Ovary (tissue), 7 donors: ENCODE measurements at regions not wholly inside any gene's neighbourhood (a gene's known extent, or its start where the extent isn't known, plus 50 kb on each side); places are given as distances from the start of the nearest gene placed in this dataset.

Source experiments
- DNase-seq, 5 donors: peaks; one replicate each; pipeline ENCODE4 v3.0.0-alpha.2; 2019 to 2020
- H3K27ac ChIP-seq, 2 donors: fragments of 200-600 bp; one replicate each; pipeline versions ENCODE4 v1.5.1 to v1.8.0; 2019 to 2022
- H3K27me3 ChIP-seq: fragments of 200-600 bp; one replicate; pipeline ENCODE4 v1.8.0; 2022
- H3K36me3 ChIP-seq: fragments of 200-600 bp; sonication (generic); one replicate; pipeline ENCODE4 v1.5.1; 2019
- H3K4me1 ChIP-seq: one replicate; pipeline ENCODE4 v1.8.1; 2013; ENCODE audit warnings: mild to moderate bottlenecking, moderate library complexity; ENCODE audit not compliant: insufficient read depth
- H3K4me3 ChIP-seq: fragments of 200-600 bp; sonication (generic); one replicate; pipeline ENCODE4 v1.5.1; 2017
- H3K9me3 ChIP-seq, 2 donors: fragments of 200-600 bp in 1 of 2; sonication (generic) in 1 of 2; one replicate each; pipeline versions ENCODE4 v1.5.1 to v1.8.1; 2013 to 2019; ENCODE audit warnings: mild to moderate bottlenecking in 1 of 2, moderate library complexity in 1 of 2
- CTCF ChIP-seq, 3 donors: fragments of 450-650 bp in 2 of 3; fragments of 200-600 bp in 1 of 3; IDR thresholded peaks; one replicate each; pipeline versions ENCODE4 v1.5.1 to v1.8.0; 2016 to 2022; ENCODE audit warnings: antibody characterized with exemption in 3 of 3, mild to moderate bottlenecking in 1 of 3
- EP300 ChIP-seq: sonication (generic); formaldehyde crosslinking; IDR thresholded peaks from one replicate; pipeline ENCODE4 v1.6.1; 2017; ENCODE audit warnings: antibody characterized with exemption
- POLR2A ChIP-seq: fragments of 450-650 bp; IDR thresholded peaks from one replicate; pipeline ENCODE4 v1.6.1; 2017; ENCODE audit warnings: antibody characterized with exemption, mild to moderate bottlenecking, moderate library complexity
- WGBS, 3 donors: extraction: QIAGEN DNeasy Blood & Tissue Kit in 1 of 3; methylation state at CpG; one replicate each; pipeline versions ENCODE4 v1.1.5 to v1.1.7; 2013 to 2017; 5-methylcytosine and 5-hydroxymethylcytosine counted together
- intact Hi-C, 4 donors: fragments of 100-400 bp; cut with DNase I; formaldehyde crosslinking; loops; one replicate each; pipeline versions ENCODE4 v1.11.0 to v1.15.1; 2022 to 2023
- donor health status: DM: no; HTN: no; CAD: no; lungs with moderate emphysema.
- donor health status: DM: no; HTN: no; CAD: no.
- donor health status: Bipolar disorder and iron deficiency.
- donor health status: DM: no; HTN: no; CAD: no.
- donor health status: DM: yes; HTN: yes; CAD: no.

GRCh38 chr5:90306613-90307012 lies 102.9 kb downstream of the CETN3 start:
- Histone ChIP-seq H3K9me3 (no peaks in the 10 kb centered on the region), H3K4me1 (no peaks in the 10 kb centered on the region), H3K27me3 (no peaks in the 10 kb centered on the region), H3K36me3 (no peaks in the 10 kb centered on the region), H3K27ac (no peak overlapping the region), H3K4me3 (no peak overlapping the region)
- no peak for DNase-seq
- intact Hi-C loops: no loop called here
- TF ChIP-seq CTCF (IDR thresholded peaks at IDR 0.05): no peak
- no peak for TF ChIP-seq EP300
- no peak for TF ChIP-seq POLR2A

GRCh38 chr5:90305041-90305720 lies 104.4 kb downstream of the CETN3 start:
- no peaks in the 10 kb centered on the region for H3K4me1 ChIP-seq
- no peak for DNase-seq
- no peaks in the 10 kb centered on the region for H3K36me3 ChIP-seq
- H3K27ac ChIP-seq: no peak overlapping the region
- no peaks in the 10 kb centered on the region for H3K9me3 ChIP-seq
- no peak for TF ChIP-seq CTCF (IDR thresholded peaks at IDR 0.05)
- TF ChIP-seq EP300: no peak
- no peak for TF ChIP-seq POLR2A
- WGBS, 3 donors: 32 to 54% (median 35%) methylated on average over 3 of the region's 3 CpGs
- no peak overlapping the region for H3K4me3 ChIP-seq
- H3K27me3 ChIP-seq: no peaks in the 10 kb centered on the region
- intact Hi-C loops: no loop called here

GRCh38 chr5:90301248-90301647 lies 108.3 kb downstream of the CETN3 start:
- H3K36me3 ChIP-seq: no peaks in the 10 kb centered on the region
- H3K27ac ChIP-seq: no peak overlapping the region
- no peaks in the 10 kb centered on the region for H3K9me3 ChIP-seq
- H3K4me3 ChIP-seq: no peak overlapping the region
- no peak for TF ChIP-seq POLR2A
- H3K4me1 ChIP-seq: no peaks in the 10 kb centered on the region
- no peak for DNase-seq
- no peaks in the 10 kb centered on the region for H3K27me3 ChIP-seq
- intact Hi-C loops: no loop called here
- 78 to 91% (median 83%) methylated on average over 2 of the region's 2 CpGs for WGBS, 3 donors

- H3K27ac ChIP-seq: no peak overlapping the region
- TF ChIP-seq CTCF (IDR thresholded peaks at IDR 0.05) (no peak), POLR2A (no peak), EP300 (no peak)
- no peak for DNase-seq
Observed at GRCh38 chr5:90297045-90297764, 112.4 kb downstream of the CETN3 start.

GRCh38 chr5:90294604-90295003 lies 115.0 kb downstream of the CETN3 start:
- whole genome bisulfite sequencing, 3 donors: 79 to 86% (median 85%) methylated on average over 5 of the region's 5 CpGs
- Histone ChIP-seq H3K4me3 (no peak overlapping the region), H3K4me1 (no peaks in the 10 kb centered on the region), H3K36me3 (no peaks in the 10 kb centered on the region), H3K27me3 (no peaks in the 10 kb centered on the region), H3K27ac (no peak overlapping the region), H3K9me3 (no peaks in the 10 kb centered on the region)
- no peak for DNase-seq
- intact Hi-C loops: no loop called here
- TF ChIP-seq CTCF (IDR thresholded peaks at IDR 0.05) (no peak), POLR2A (no peak), EP300 (no peak)

More at GRCh38 chr5:90297045-90297764, 112.4 kb downstream of the CETN3 start:
- Histone ChIP-seq H3K27me3 (no peaks in the 10 kb centered on the region), H3K4me3 (no peak overlapping the region), H3K9me3 (no peaks in the 10 kb centered on the region), H3K4me1 (no peaks in the 10 kb centered on the region), H3K36me3 (no peaks in the 10 kb centered on the region)
- 65 to 71% (median 70%) methylated on average over 7 of the region's 7 CpGs for WGBS, 3 donors
- intact Hi-C loops: no loop called here
